ENCODE measurements at regions not wholly inside any gene's neighbourhood (a gene's known extent, or its start where the extent isn't known, plus 50 kb on each side); places are given as distances from the start of the nearest gene placed in this dataset.
A peak's percentile ranks its signal among the peaks of the same experiment; 100 is the strongest.

GRCh38 chr9:1723522-1724015 lies 291.6 kb upstream of the SMARCA2 start:
- H3K4me3 Mint-ChIP-seq = no peak overlapping the region
- H3K4me3 ChIP-seq (ENCODE audit: low read length) = peak overlapping the region; percentile 25
- no peak overlapping the region for H3K27ac Mint-ChIP-seq
- H3K27me3 Mint-ChIP-seq (ENCODE audit: insufficient read depth) = no peaks in the 10 kb centered on the region
- H3K9ac ChIP-seq (ENCODE audit: extremely low read depth, low read length, poor library complexity, severe bottlenecking) = no peak overlapping the region
- peaks cover 17% of the 10 kb centered on the region for H3K4me1 Mint-ChIP-seq
- no peaks in the 10 kb centered on the region for H3K9me3 ChIP-seq (ENCODE audit: control insufficient read depth, low read length)
- H3K4me1 ChIP-seq (ENCODE audit: control insufficient read depth, insufficient read depth, low read length) = peaks cover 2% of the 10 kb centered on the region
- no peak for DNase-seq
- peaks cover 5% of the 10 kb centered on the region for H3K27me3 ChIP-seq (ENCODE audit: control insufficient read depth, insufficient read depth, low read length, poor library complexity, severe bottlenecking)
- H3K36me3 Mint-ChIP-seq (ENCODE audit: low read depth) = no peaks in the 10 kb centered on the region
- no peaks in the 10 kb centered on the region for H3K36me3 ChIP-seq (ENCODE audit: control insufficient read depth, insufficient read depth, low read length)
- TF ChIP-seq CTCF (conservative IDR thresholded peaks at IDR 0.05) = no peak
- no peaks in the 10 kb centered on the region for H3K9me3 Mint-ChIP-seq
- 92 to 94% methylated on average over 2 to 3 of the region's 3 CpGs for WGBS, 2 experiments (ENCODE audit: insufficient coverage in 1 of 2, insufficient read length in 1 of 2)
- no peak overlapping the region for H3K27ac ChIP-seq (ENCODE audit: low read depth, low read length)

GRCh38 chr9:1726993-1727759 lies 288.0 kb upstream of the SMARCA2 start:
- DNase-seq = peak; percentile 68
- Histone ChIP-seq H3K36me3 (ENCODE audit: control insufficient read depth, insufficient read depth, low read length) (no peaks in the 10 kb centered on the region), H3K9me3 (ENCODE audit: control insufficient read depth, low read length) (no peaks in the 10 kb centered on the region), H3K4me1 (ENCODE audit: control insufficient read depth, insufficient read depth, low read length) (peaks cover 2% of the 10 kb centered on the region), H3K4me3 (ENCODE audit: low read length) (no peak overlapping the region), H3K27ac (ENCODE audit: low read depth, low read length) (no peak overlapping the region), H3K9ac (ENCODE audit: extremely low read depth, low read length, poor library complexity, severe bottlenecking) (no peak overlapping the region), H3K27me3 (ENCODE audit: control insufficient read depth, insufficient read depth, low read length, poor library complexity, severe bottlenecking) (no peaks in the 10 kb centered on the region)
- TF ChIP-seq CTCF (conservative IDR thresholded peaks at IDR 0.05) = peak; percentile 81
- Mint-ChIP-seq H3K27me3 (ENCODE audit: insufficient read depth) (no peaks in the 10 kb centered on the region), H3K4me3 (no peak overlapping the region), H3K9me3 (no peaks in the 10 kb centered on the region), H3K27ac (no peak overlapping the region), H3K36me3 (ENCODE audit: low read depth) (no peaks in the 10 kb centered on the region), H3K4me1 (peaks cover 16% of the 10 kb centered on the region)
- 77 to 100% methylated on average over 2 to 4 of the region's 4 CpGs for WGBS, 2 experiments (ENCODE audit: insufficient coverage in 1 of 2, insufficient read length in 1 of 2)

GRCh38 chr9:1729631-1730030 lies 285.5 kb upstream of the SMARCA2 start:
- no peak for TF ChIP-seq CTCF (conservative IDR thresholded peaks at IDR 0.05)
- H3K4me1 Mint-ChIP-seq = peaks cover 6% of the 10 kb centered on the region
- WGBS, 2 experiments (ENCODE audit: insufficient coverage in 1 of 2, insufficient read length in 1 of 2) = 78 to 80% methylated on average over 2 to 4 of the region's 4 CpGs
- no peak overlapping the region for H3K4me3 Mint-ChIP-seq
- Histone ChIP-seq H3K9ac (ENCODE audit: extremely low read depth, low read length, poor library complexity, severe bottlenecking) (no peak overlapping the region), H3K4me3 (ENCODE audit: low read length) (no peak overlapping the region), H3K36me3 (ENCODE audit: control insufficient read depth, insufficient read depth, low read length) (no peaks in the 10 kb centered on the region), H3K27me3 (ENCODE audit: control insufficient read depth, insufficient read depth, low read length, poor library complexity, severe bottlenecking) (no peaks in the 10 kb centered on the region), H3K4me1 (ENCODE audit: control insufficient read depth, insufficient read depth, low read length) (peaks cover 2% of the 10 kb centered on the region), H3K27ac (ENCODE audit: low read depth, low read length) (no peak overlapping the region), H3K9me3 (ENCODE audit: control insufficient read depth, low read length) (no peaks in the 10 kb centered on the region)
- no peak for DNase-seq
- peaks cover 3% of the 10 kb centered on the region for H3K27me3 Mint-ChIP-seq (ENCODE audit: insufficient read depth)
- no peak overlapping the region for H3K27ac Mint-ChIP-seq
- H3K36me3 Mint-ChIP-seq (ENCODE audit: low read depth) = no peaks in the 10 kb centered on the region
- H3K9me3 Mint-ChIP-seq = no peaks in the 10 kb centered on the region

Data from endodermal cell (in vitro differentiated cells).